Uterus (tissue), 3 donors: ENCODE measurements at regions not wholly inside any gene's neighbourhood (a gene's known extent, or its start where the extent isn't known, plus 50 kb on each side); places are given as distances from the start of the nearest gene placed in this dataset.

Source experiments
- DNase-seq, 2 donors: peaks; one replicate each; pipeline ENCODE4 v3.0.0-alpha.2; 2019 to 2020
- H3K27ac ChIP-seq, 2 donors: fragments of 200-600 bp; sonication (generic); 1 replicate in 1 of 2; 2 replicates in 1 of 2; pipeline ENCODE4 v1.5.1; 2016 to 2018
- H3K27me3 ChIP-seq, 2 donors: fragments of 200-600 bp; sonication (generic); one replicate each; pipeline ENCODE4 v1.5.1; 2018 to 2019; ENCODE audit warnings: control low read depth in 1 of 2
- H3K36me3 ChIP-seq, 2 donors: fragments of 200-600 bp; sonication (generic); one replicate each; pipeline ENCODE4 v1.5.1; 2019; ENCODE audit warnings: control low read depth in 1 of 2
- H3K4me1 ChIP-seq, 2 donors: fragments of 200-600 bp; sonication (generic); one replicate each; pipeline ENCODE4 v1.5.1; 2018 to 2019; ENCODE audit warnings: control low read depth in 1 of 2
- H3K4me3 ChIP-seq, 2 donors: fragments of 200-600 bp; sonication (generic); 1 replicate in 1 of 2; 2 replicates in 1 of 2; pipeline ENCODE4 v1.5.1; 2018 to 2019; ENCODE audit warnings: mild to moderate bottlenecking in 1 of 2
- H3K9me3 ChIP-seq, 2 donors: fragments of 200-600 bp; sonication (generic); one replicate each; pipeline ENCODE4 v1.5.1; 2019; ENCODE audit warnings: control low read depth in 1 of 2
- CTCF ChIP-seq, 4 experiments: fragments of 200-600 bp in 2 of 4; fragments of 450-650 bp in 2 of 4; sonication (generic) in 2 of 4; IDR thresholded peaks; one replicate each; pipeline ENCODE4 v1.5.1; 2016 to 2019; ENCODE audit warnings: antibody characterized with exemption in 4 of 4, mild to moderate bottlenecking in 2 of 4, moderate library complexity in 1 of 4
- POLR2A ChIP-seq, 2 donors: fragments of 450-650 bp; IDR thresholded peaks; one replicate each; pipeline ENCODE4 v1.6.1; 2016; ENCODE audit warnings: antibody characterized with exemption in 2 of 2, mild to moderate bottlenecking in 1 of 2, moderate library complexity in 1 of 2
- intact Hi-C: fragments of 100-400 bp; cut with DNase I; formaldehyde crosslinking; loops from one replicate; pipeline ENCODE4 v1.15.1; 2023; ENCODE audit warnings: low total_unique reads
- donor health status: DM: yes; HTN: yes; CAD: no.

GRCh38 chr15:77810130-77810571 is 177.4 kb upstream of the LINGO1 start:
- Histone ChIP-seq H3K36me3 (no peaks in the 10 kb centered on the region), H3K27me3 (no peaks in the 10 kb centered on the region), H3K9me3 (no peaks in the 10 kb centered on the region), H3K4me1 (no peaks in the 10 kb centered on the region), H3K27ac (no peak overlapping the region), H3K4me3 (no peak overlapping the region)
- no peak for TF ChIP-seq POLR2A (IDR thresholded peaks at IDR 0.05)
- no peak for TF ChIP-seq CTCF (IDR thresholded peaks at IDR 0.05)
- intact Hi-C loops: no loop called here
- no peak for DNase-seq

GRCh38 chr15:77808581-77809177 is 176.0 kb upstream of the LINGO1 start:
- Histone ChIP-seq H3K27ac (no peak overlapping the region), H3K4me1 (no peaks in the 10 kb centered on the region), H3K27me3 (no peaks in the 10 kb centered on the region), H3K9me3 (no peaks in the 10 kb centered on the region), H3K36me3 (no peaks in the 10 kb centered on the region), H3K4me3 (no peak overlapping the region)
- intact Hi-C loops: no loop called here
- no peak for DNase-seq
- TF ChIP-seq CTCF (IDR thresholded peaks at IDR 0.05) (no peak), POLR2A (IDR thresholded peaks at IDR 0.05) (no peak)

GRCh38 chr15:77808075-77808474 is 175.4 kb upstream of the LINGO1 start:
- no peak for DNase-seq
- intact Hi-C loops: no loop called here
- Histone ChIP-seq H3K4me1 (no peaks in the 10 kb centered on the region), H3K27me3 (no peaks in the 10 kb centered on the region), H3K27ac (no peak overlapping the region), H3K4me3 (no peak overlapping the region), H3K36me3 (no peaks in the 10 kb centered on the region), H3K9me3 (no peaks in the 10 kb centered on the region)
- TF ChIP-seq POLR2A (IDR thresholded peaks at IDR 0.05) (no peak), CTCF (IDR thresholded peaks at IDR 0.05) (no peak)

GRCh38 chr15:77807611-77808010 is 174.9 kb upstream of the LINGO1 start:
- Histone ChIP-seq H3K4me3 (no peak overlapping the region), H3K36me3 (no peaks in the 10 kb centered on the region), H3K27me3 (no peaks in the 10 kb centered on the region), H3K27ac (no peak overlapping the region), H3K9me3 (no peaks in the 10 kb centered on the region), H3K4me1 (no peaks in the 10 kb centered on the region)
- intact Hi-C loops: no loop called here
- no peak for DNase-seq
- TF ChIP-seq POLR2A (IDR thresholded peaks at IDR 0.05) (no peak), CTCF (IDR thresholded peaks at IDR 0.05) (no peak)

- H3K4me1 ChIP-seq: no peaks in the 10 kb centered on the region
- no peak overlapping the region for H3K4me3 ChIP-seq
- H3K36me3 ChIP-seq: no peaks in the 10 kb centered on the region
- H3K27ac ChIP-seq: no peak overlapping the region
- TF ChIP-seq CTCF (IDR thresholded peaks at IDR 0.05): no peak
- TF ChIP-seq POLR2A (IDR thresholded peaks at IDR 0.05): no peak
- intact Hi-C loops: no loop called here
- H3K27me3 ChIP-seq: no peaks in the 10 kb centered on the region
- no peaks in the 10 kb centered on the region for H3K9me3 ChIP-seq
- no peak for DNase-seq
These were observed 174.4 kb upstream of the LINGO1 start for GRCh38 chr15:77807115-77807514.
